Stimulated activated CD8-positive, alpha-beta memory T cell treated with anti-CD3 and anti-CD28 coated beads, Interleukin-7, amount 100 ng/mL, for 4 hours (primary cell): ENCODE measurements at regions not wholly inside any gene's neighbourhood (a gene's known extent, or its start where the extent isn't known, plus 50 kb on each side); places are given as distances from the start of the nearest gene placed in this dataset.

ENCODE experiments used
- DNase-seq, 2 donors: peaks; one replicate each; pipeline ENCODE4 v3.0.0-alpha.2; 2020; ENCODE audit warnings: low read depth in 2 of 2

GRCh38 chr1:117803318-117803717 lies 126.1 kb downstream of the GDAP2 start:
- DNase-seq: no peak

- DNase-seq: no peak
These were observed 119.7 kb downstream of the GDAP2 start for GRCh38 chr1:117809764-117810163.

GRCh38 chr1:117810553-117810952 lies 118.9 kb downstream of the GDAP2 start:
- no peak for DNase-seq

- no peak for DNase-seq
These were observed 116.4 kb downstream of the GDAP2 start for GRCh38 chr1:117812869-117813511.
